SK-N-DZ (cell line): ENCODE measurements at regions not wholly inside any gene's neighbourhood (a gene's known extent, or its start where the extent isn't known, plus 50 kb on each side); places are given as distances from the start of the nearest gene placed in this dataset.

Experiments
- DNase-seq: peaks from one replicate; pipeline ENCODE4 v3.0.0-alpha.2; 2015; ENCODE audit warnings: low spot score

- no peak for DNase-seq
These were observed 50.8 kb upstream of the CREB5 start for GRCh38 chr7:28361551-28361950.

GRCh38 chr7:28362182-28362581, 50.1 kb upstream of the CREB5 start:
- DNase-seq, result no peak
